Stimulated activated CD4-positive, alpha-beta T cell treated with anti-CD3 and anti-CD28 coated beads, Interleukin-2, amount 100 ng/mL, for 4 hours (primary cell): ENCODE measurements at regions not wholly inside any gene's neighbourhood (a gene's known extent, or its start where the extent isn't known, plus 50 kb on each side); places are given as distances from the start of the nearest gene placed in this dataset.

ENCODE experiments used
- DNase-seq: peaks from one replicate; pipeline ENCODE4 v3.0.0-alpha.2; 2020; ENCODE audit warnings: low read depth

GRCh38 chr4:98758182-98758581 lies 99.8 kb upstream of the TSPAN5 start:
- DNase-seq, result no peak

GRCh38 chr4:98754736-98755135 lies 96.3 kb upstream of the TSPAN5 start:
- no peak for DNase-seq

- DNase-seq, result no peak
These were observed 90.8 kb upstream of the TSPAN5 start for GRCh38 chr4:98749206-98749605.

- DNase-seq, result no peak
These were observed 90.2 kb upstream of the TSPAN5 start for GRCh38 chr4:98748609-98749008.

- DNase-seq, result no peak
These were observed 89.1 kb upstream of the TSPAN5 start for GRCh38 chr4:98747393-98748091.

GRCh38 chr4:98746936-98747335 lies 88.5 kb upstream of the TSPAN5 start:
- DNase-seq, result no peak

GRCh38 chr4:98746530-98746929 lies 88.1 kb upstream of the TSPAN5 start:
- DNase-seq, result no peak

- no peak for DNase-seq
These were observed 87.0 kb upstream of the TSPAN5 start for GRCh38 chr4:98745366-98745765.

GRCh38 chr4:98744372-98745150 lies 86.2 kb upstream of the TSPAN5 start:
- no peak for DNase-seq

- no peak for DNase-seq
These were observed 83.5 kb upstream of the TSPAN5 start for GRCh38 chr4:98741952-98742351.

GRCh38 chr4:98739751-98740150 lies 81.3 kb upstream of the TSPAN5 start:
- DNase-seq, result no peak

- no peak for DNase-seq
These were observed 75.2 kb upstream of the TSPAN5 start for GRCh38 chr4:98733601-98734000.

GRCh38 chr4:98728871-98729270 lies 70.5 kb upstream of the TSPAN5 start:
- DNase-seq, result no peak

- no peak for DNase-seq
These were observed 70.0 kb upstream of the TSPAN5 start for GRCh38 chr4:98728433-98728832.

- DNase-seq, result no peak
These were observed 63.6 kb upstream of the TSPAN5 start for GRCh38 chr4:98722000-98722399.

GRCh38 chr4:98720871-98721480 lies 62.6 kb upstream of the TSPAN5 start:
- DNase-seq, result no peak

- DNase-seq, result no peak
These were observed 58.4 kb upstream of the TSPAN5 start for GRCh38 chr4:98716796-98717195.

- no peak for DNase-seq
These were observed 54.2 kb upstream of the TSPAN5 start for GRCh38 chr4:98712607-98713006.

- DNase-seq, result no peak
These were observed 53.1 kb upstream of the TSPAN5 start for GRCh38 chr4:98711526-98711925.

- DNase-seq, result no peak
These were observed 52.4 kb upstream of the TSPAN5 start for GRCh38 chr4:98710831-98711230.
